ENCODE measurements at regions not wholly inside any gene's neighbourhood (a gene's known extent, or its start where the extent isn't known, plus 50 kb on each side); places are given as distances from the start of the nearest gene placed in this dataset.

DNA sequence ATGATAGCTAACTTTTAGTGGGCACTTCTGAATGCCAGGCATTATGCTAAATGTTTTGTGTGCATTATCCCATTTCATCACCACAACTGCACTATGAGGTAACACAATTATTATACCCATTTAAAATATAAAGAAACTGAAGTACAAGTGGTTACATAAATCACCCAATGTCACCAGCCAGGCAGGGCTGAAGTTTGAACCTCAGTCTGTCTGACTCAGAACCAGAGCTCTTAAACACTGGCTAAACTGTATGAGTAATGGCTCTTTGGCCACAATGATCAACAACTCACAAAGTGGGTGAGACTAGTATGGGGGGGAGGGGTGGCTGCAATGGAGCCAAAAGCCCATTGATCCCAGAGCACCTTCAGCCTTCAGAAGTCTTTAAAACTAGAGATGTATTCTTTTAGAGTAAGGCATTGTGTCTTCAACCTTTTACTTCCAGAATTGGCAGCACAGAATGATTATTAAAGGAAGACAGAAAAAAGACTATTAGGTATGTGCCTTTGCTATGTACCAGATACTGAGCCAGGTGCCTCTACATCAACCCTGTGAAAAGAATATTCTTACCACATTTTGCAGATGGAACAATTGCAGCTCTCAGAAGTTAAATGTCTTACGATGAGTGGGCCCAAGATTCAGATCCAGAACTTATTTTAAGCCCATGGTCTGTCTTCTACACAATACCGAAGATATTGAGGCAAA, 166.9 kb downstream of the UACA start:
- Histone ChIP-seq H3K4me2 (ENCODE audit: low read length) (no peak overlapping the region), H3K27ac (ENCODE audit: low read length) (no peak overlapping the region), H3K27me3 (ENCODE audit: insufficient read depth, low read depth, low read length) (no peaks in the 10 kb centered on the region), H3K36me3 (ENCODE audit: insufficient read depth, low read length) (no peaks in the 10 kb centered on the region), H3K9me3 (ENCODE audit: low read length) (peaks cover 7% of the 10 kb centered on the region), H4K20me1 (ENCODE audit: insufficient read depth) (no peaks in the 10 kb centered on the region), H3F3A (ENCODE audit: insufficient read depth, low read length, poor library complexity, severe bottlenecking) (no peaks in the 10 kb centered on the region), H3K9ac (ENCODE audit: low read length) (no peak overlapping the region), H3K9me2 (ENCODE audit: insufficient read depth, low read length) (no peaks in the 10 kb centered on the region), H2AFZ (ENCODE audit: low read depth, low read length) (no peak overlapping the region), H3K79me2 (replicated peaks; ENCODE audit: insufficient read depth, low read length) (no peaks in the 10 kb centered on the region), H3K4me3 (ENCODE audit: low read length) (no peak overlapping the region)
- TF ChIP-seq REST (IDR thresholded peaks at IDR 0.05; ENCODE audit: borderline replicate concordance) (no peak), SMC3 (conservative IDR thresholded peaks at IDR 0.05; ENCODE audit: poor library complexity) (no peak), POLR2AphosphoS5 (IDR thresholded peaks at IDR 0.05) (no peak), EZH2 (IDR thresholded peaks at IDR 0.05; ENCODE audit: borderline replicate concordance, insufficient read depth, low read length, poor library complexity, severe bottlenecking) (no peak), EP300 (conservative IDR thresholded peaks at IDR 0.05; ENCODE audit: poor library complexity, severe bottlenecking) (no peak), MXI1 (conservative IDR thresholded peaks at IDR 0.05; ENCODE audit: poor library complexity, severe bottlenecking) (no peak), TAF1 (IDR thresholded peaks at IDR 0.05; ENCODE audit: low read depth) (no peak), RAD21 (conservative IDR thresholded peaks at IDR 0.05) (no peak)
- TF ChIP-seq, protein P1, sequence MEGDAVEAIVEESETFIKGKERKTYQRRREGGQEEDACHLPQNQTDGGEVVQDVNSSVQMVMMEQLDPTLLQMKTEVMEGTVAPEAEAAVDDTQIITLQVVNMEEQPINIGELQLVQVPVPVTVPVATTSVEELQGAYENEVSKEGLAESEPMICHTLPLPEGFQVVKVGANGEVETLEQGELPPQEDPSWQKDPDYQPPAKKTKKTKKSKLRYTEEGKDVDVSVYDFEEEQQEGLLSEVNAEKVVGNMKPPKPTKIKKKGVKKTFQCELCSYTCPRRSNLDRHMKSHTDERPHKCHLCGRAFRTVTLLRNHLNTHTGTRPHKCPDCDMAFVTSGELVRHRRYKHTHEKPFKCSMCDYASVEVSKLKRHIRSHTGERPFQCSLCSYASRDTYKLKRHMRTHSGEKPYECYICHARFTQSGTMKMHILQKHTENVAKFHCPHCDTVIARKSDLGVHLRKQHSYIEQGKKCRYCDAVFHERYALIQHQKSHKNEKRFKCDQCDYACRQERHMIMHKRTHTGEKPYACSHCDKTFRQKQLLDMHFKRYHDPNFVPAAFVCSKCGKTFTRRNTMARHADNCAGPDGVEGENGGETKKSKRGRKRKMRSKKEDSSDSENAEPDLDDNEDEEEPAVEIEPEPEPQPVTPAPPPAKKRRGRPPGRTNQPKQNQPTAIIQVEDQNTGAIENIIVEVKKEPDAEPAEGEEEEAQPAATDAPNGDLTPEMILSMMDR (IDR thresholded peaks at IDR 0.05; ENCODE audit: poor library complexity, severe bottlenecking), result no peak

DNA sequence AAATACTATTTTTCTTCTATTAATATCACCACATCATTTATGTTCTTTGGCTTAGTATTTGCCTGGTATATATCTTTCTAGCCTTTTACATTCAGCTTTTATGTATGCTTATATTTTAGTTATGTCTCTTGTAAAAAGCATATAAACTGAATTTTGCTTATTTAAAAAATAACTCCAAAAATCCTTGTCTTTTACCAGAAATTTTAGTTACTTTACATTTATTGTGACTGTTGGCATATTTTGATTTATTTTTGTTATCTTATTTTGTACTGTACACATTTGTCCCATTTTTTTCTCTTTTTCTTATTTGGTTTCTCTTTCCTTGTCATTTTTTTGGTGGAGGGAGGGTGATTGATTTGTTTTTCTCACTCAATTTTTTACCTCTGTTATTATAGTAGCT, 169.6 kb downstream of the UACA start:
- Histone ChIP-seq H3K9ac (ENCODE audit: low read length) (no peak overlapping the region), H3K4me3 (ENCODE audit: low read length) (no peak overlapping the region), H3K27me3 (ENCODE audit: insufficient read depth, low read depth, low read length) (no peaks in the 10 kb centered on the region), H3K4me2 (ENCODE audit: low read length) (no peak overlapping the region), H3K9me2 (ENCODE audit: insufficient read depth, low read length) (no peaks in the 10 kb centered on the region), H3K36me3 (ENCODE audit: insufficient read depth, low read length) (no peaks in the 10 kb centered on the region), H3K9me3 (ENCODE audit: low read length) (peaks cover 4% of the 10 kb centered on the region), H2AFZ (ENCODE audit: low read depth, low read length) (no peak overlapping the region), H3F3A (ENCODE audit: insufficient read depth, low read length, poor library complexity, severe bottlenecking) (no peaks in the 10 kb centered on the region), H3K79me2 (replicated peaks; ENCODE audit: insufficient read depth, low read length) (no peaks in the 10 kb centered on the region), H4K20me1 (ENCODE audit: insufficient read depth) (no peaks in the 10 kb centered on the region), H3K27ac (ENCODE audit: low read length) (no peak overlapping the region)
- TF ChIP-seq EZH2 (IDR thresholded peaks at IDR 0.05; ENCODE audit: borderline replicate concordance, insufficient read depth, low read length, poor library complexity, severe bottlenecking) (no peak), MXI1 (conservative IDR thresholded peaks at IDR 0.05; ENCODE audit: poor library complexity, severe bottlenecking) (no peak), REST (IDR thresholded peaks at IDR 0.05; ENCODE audit: borderline replicate concordance) (no peak), RAD21 (conservative IDR thresholded peaks at IDR 0.05) (no peak), EP300 (conservative IDR thresholded peaks at IDR 0.05; ENCODE audit: poor library complexity, severe bottlenecking) (no peak), TAF1 (IDR thresholded peaks at IDR 0.05; ENCODE audit: low read depth) (no peak), POLR2AphosphoS5 (IDR thresholded peaks at IDR 0.05) (no peak), SMC3 (conservative IDR thresholded peaks at IDR 0.05; ENCODE audit: poor library complexity) (no peak)
- TF ChIP-seq, protein P1 (IDR thresholded peaks at IDR 0.05; ENCODE audit: poor library complexity, severe bottlenecking), result no peak

Data from neural cell (in vitro differentiated cells).